ENCODE measurements at regions not wholly inside any gene's neighbourhood (a gene's known extent, or its start where the extent isn't known, plus 50 kb on each side); places are given as distances from the start of the nearest gene placed in this dataset.

- H4K20me1 ChIP-seq (ENCODE audit: insufficient read depth, low read length) = no peaks in the 10 kb centered on the region
- ChIA-PET CTCF (ENCODE audit: unreplicated experiment) (no interaction called here), POLR2A (interaction anchor here (1.2 kb wide), 1 partner anchor 351 kb away, joined by 3 read pairs; no protein-coding TSS in a partner anchor)
- H3K9me3 ChIP-seq (ENCODE audit: low read length) = no peaks in the 10 kb centered on the region
- BruUV-seq (replicated peaks) = no TSS peak
- H3K27ac ChIP-seq (ENCODE audit: low read depth, low read length, poor library complexity, severe bottlenecking) = no peak overlapping the region
- TF ChIP-seq EZH2phosphoT487 (IDR thresholded peaks at IDR 0.05; ENCODE audit: borderline replicate concordance, low read depth, low read length) (no peak), CTCF (conservative IDR thresholded peaks at IDR 0.05; ENCODE audit: low read length) (no peak)
- no peak for DNase-seq (ENCODE audit: low spot score)
- no peaks in the 10 kb centered on the region for H3K4me1 ChIP-seq (ENCODE audit: insufficient read depth, low read length, poor library complexity, severe bottlenecking)
- H3K4me2 ChIP-seq (ENCODE audit: low read length) = no peak overlapping the region
- H2AFZ ChIP-seq (ENCODE audit: low read length) = no peak overlapping the region
- H3K4me3 ChIP-seq (ENCODE audit: low read depth, low read length, poor library complexity, severe bottlenecking) = no peak overlapping the region
- intact Hi-C loops (cut with micrococcal nuclease; ENCODE audit: unreplicated experiment) = no loop called here
- no peaks in the 10 kb centered on the region for H3K36me3 ChIP-seq (ENCODE audit: insufficient read depth, low read length)
- no peaks in the 10 kb centered on the region for H3K9me2 ChIP-seq (ENCODE audit: insufficient read depth, low read length)
- H3K79me2 ChIP-seq (ENCODE audit: insufficient read depth, low read depth, low read length) = no peaks in the 10 kb centered on the region
Observed at GRCh38 chr5:89047571-89047970, 164.6 kb upstream of the MEF2C start.

GRCh38 chr5:89045216-89045615 lies 162.2 kb upstream of the MEF2C start:
- Histone ChIP-seq H2AFZ (ENCODE audit: low read length) (no peak overlapping the region), H3K36me3 (ENCODE audit: insufficient read depth, low read length) (no peaks in the 10 kb centered on the region), H3K9me2 (ENCODE audit: insufficient read depth, low read length) (no peaks in the 10 kb centered on the region), H4K20me1 (ENCODE audit: insufficient read depth, low read length) (no peaks in the 10 kb centered on the region), H3K79me2 (ENCODE audit: insufficient read depth, low read depth, low read length) (no peaks in the 10 kb centered on the region), H3K4me3 (ENCODE audit: low read depth, low read length, poor library complexity, severe bottlenecking) (no peak overlapping the region), H3K4me2 (ENCODE audit: low read length) (no peak overlapping the region), H3K4me1 (ENCODE audit: insufficient read depth, low read length, poor library complexity, severe bottlenecking) (no peaks in the 10 kb centered on the region), H3K9me3 (ENCODE audit: low read length) (no peaks in the 10 kb centered on the region), H3K27ac (ENCODE audit: low read depth, low read length, poor library complexity, severe bottlenecking) (no peak overlapping the region)
- no TSS peak for BruUV-seq (replicated peaks)
- ChIA-PET POLR2A (no interaction called here), CTCF (ENCODE audit: unreplicated experiment) (no interaction called here)
- intact Hi-C loops (cut with micrococcal nuclease; ENCODE audit: unreplicated experiment) = no loop called here
- TF ChIP-seq CTCF (conservative IDR thresholded peaks at IDR 0.05; ENCODE audit: low read length) (no peak), EZH2phosphoT487 (IDR thresholded peaks at IDR 0.05; ENCODE audit: borderline replicate concordance, low read depth, low read length) (no peak)
- no peak for DNase-seq (ENCODE audit: low spot score)

GRCh38 chr5:89044674-89045200 lies 161.8 kb upstream of the MEF2C start:
- intact Hi-C loops (cut with micrococcal nuclease; ENCODE audit: unreplicated experiment) = no loop called here
- Histone ChIP-seq H2AFZ (ENCODE audit: low read length) (no peak overlapping the region), H4K20me1 (ENCODE audit: insufficient read depth, low read length) (no peaks in the 10 kb centered on the region), H3K9me3 (ENCODE audit: low read length) (no peaks in the 10 kb centered on the region), H3K9me2 (ENCODE audit: insufficient read depth, low read length) (no peaks in the 10 kb centered on the region), H3K4me1 (ENCODE audit: insufficient read depth, low read length, poor library complexity, severe bottlenecking) (no peaks in the 10 kb centered on the region), H3K79me2 (ENCODE audit: insufficient read depth, low read depth, low read length) (no peaks in the 10 kb centered on the region), H3K4me3 (ENCODE audit: low read depth, low read length, poor library complexity, severe bottlenecking) (no peak overlapping the region), H3K36me3 (ENCODE audit: insufficient read depth, low read length) (no peaks in the 10 kb centered on the region), H3K4me2 (ENCODE audit: low read length) (no peak overlapping the region), H3K27ac (ENCODE audit: low read depth, low read length, poor library complexity, severe bottlenecking) (no peak overlapping the region)
- ChIA-PET CTCF (ENCODE audit: unreplicated experiment) (no interaction called here), POLR2A (no interaction called here)
- no peak for DNase-seq (ENCODE audit: low spot score)
- BruUV-seq (replicated peaks) = no TSS peak
- TF ChIP-seq EZH2phosphoT487 (IDR thresholded peaks at IDR 0.05; ENCODE audit: borderline replicate concordance, low read depth, low read length) = no peak
- no peak for TF ChIP-seq CTCF (conservative IDR thresholded peaks at IDR 0.05; ENCODE audit: low read length)

Data from OCI-LY7 (cell line).